ENCODE measurements at regions not wholly inside any gene's neighbourhood (a gene's known extent, or its start where the extent isn't known, plus 50 kb on each side); places are given as distances from the start of the nearest gene placed in this dataset.
A peak's percentile ranks its signal among the peaks of the same experiment; 100 is the strongest.
"Not testable (repeated sequence)": the region's sequence is repeated elsewhere in the genome, so short reads cannot be mapped to it uniquely, and the experiment has no call there.

GRCh38 chr14:83894568-83894967, 1635.4 kb upstream of the FLRT2 start:
- no peak for DNase-seq

GRCh38 chr14:83898558-83898957, 1631.4 kb upstream of the FLRT2 start:
- not testable (repeated sequence) for DNase-seq

GRCh38 chr14:83899706-83900105, 1630.2 kb upstream of the FLRT2 start:
- DNase-seq, result no peak

- no peak for DNase-seq
These were observed 1624.8 kb upstream of the FLRT2 start for GRCh38 chr14:83905157-83905556.

- no peak for DNase-seq
These were observed 1621.5 kb upstream of the FLRT2 start for GRCh38 chr14:83908419-83908818.

- no peak for DNase-seq
These were observed 1620.4 kb upstream of the FLRT2 start for GRCh38 chr14:83909507-83909906.

- no peak for DNase-seq
These were observed 1617.8 kb upstream of the FLRT2 start for GRCh38 chr14:83912032-83912642.

GRCh38 chr14:83913476-83913875, 1616.5 kb upstream of the FLRT2 start:
- peak; percentile 10 for DNase-seq

GRCh38 chr14:83918546-83918945, 1611.4 kb upstream of the FLRT2 start:
- no peak for DNase-seq

GRCh38 chr14:83919675-83920074, 1610.3 kb upstream of the FLRT2 start:
- not testable (repeated sequence) for DNase-seq

GRCh38 chr14:83923842-83924241, 1606.1 kb upstream of the FLRT2 start:
- no peak for DNase-seq

- DNase-seq, result no peak
These were observed 1605.7 kb upstream of the FLRT2 start for GRCh38 chr14:83924259-83924658.

- DNase-seq, result no peak
These were observed 1589.7 kb upstream of the FLRT2 start for GRCh38 chr14:83940253-83940652.

GRCh38 chr14:83958359-83958758, 1571.6 kb upstream of the FLRT2 start:
- no peak for DNase-seq

- DNase-seq, result no peak
These were observed 1569.0 kb upstream of the FLRT2 start for GRCh38 chr14:83960832-83961512.

GRCh38 chr14:83969998-83970397, 1559.9 kb upstream of the FLRT2 start:
- DNase-seq, result no peak

- DNase-seq, result no peak
These were observed 1557.3 kb upstream of the FLRT2 start for GRCh38 chr14:83972631-83973030.

GRCh38 chr14:83974647-83975163, 1555.2 kb upstream of the FLRT2 start:
- DNase-seq, result no peak

GRCh38 chr14:83975435-83975834, 1554.5 kb upstream of the FLRT2 start:
- no peak for DNase-seq

- no peak for DNase-seq
These were observed 1553.8 kb upstream of the FLRT2 start for GRCh38 chr14:83975841-83976770.

- no peak for DNase-seq
These were observed 1552.4 kb upstream of the FLRT2 start for GRCh38 chr14:83977583-83977982.

GRCh38 chr14:83981676-83982258, 1548.2 kb upstream of the FLRT2 start:
- DNase-seq, result not testable (repeated sequence)

- no peak for DNase-seq
These were observed 1541.7 kb upstream of the FLRT2 start for GRCh38 chr14:83988275-83988674.
